Skeletal muscle satellite cell (primary cell): ENCODE measurements at regions not wholly inside any gene's neighbourhood (a gene's known extent, or its start where the extent isn't known, plus 50 kb on each side); places are given as distances from the start of the nearest gene placed in this dataset.
"Not testable (repeated sequence)": the region's sequence is repeated elsewhere in the genome, so short reads cannot be mapped to it uniquely, and the experiment has no call there.

Experiments
- H3K27me3 ChIP-seq: 2 replicates; pipeline ENCODE4 v1.7.0; 2013; ENCODE audit warnings: low read length; ENCODE audit not compliant: control insufficient read depth, insufficient read depth
- H3K36me3 ChIP-seq: 2 replicates; pipeline ENCODE4 v1.7.0; 2013; ENCODE audit warnings: mild to moderate bottlenecking, control low read depth, low read length; ENCODE audit not compliant: insufficient read depth
- H3K4me1 ChIP-seq: 2 replicates; pipeline ENCODE4 v1.7.0; 2013; ENCODE audit warnings: low read length; ENCODE audit not compliant: control insufficient read depth, insufficient read depth
- H3K4me2 ChIP-seq: 2 replicates; pipeline ENCODE4 v1.7.0; 2013; ENCODE audit warnings: mild to moderate bottlenecking, low read length
- H3K4me3 ChIP-seq: 2 replicates; pipeline ENCODE4 v1.7.0; 2013; ENCODE audit warnings: low read length
- H3K9ac ChIP-seq: 2 replicates; pipeline ENCODE4 v1.7.0; 2013; ENCODE audit warnings: mild to moderate bottlenecking, low read depth, low read length, moderate library complexity
- H3K9me3 ChIP-seq: replicated peaks from 2 replicates; pipeline ENCODE4 v1.7.0; 2013; ENCODE audit warnings: mild to moderate bottlenecking, control low read depth, low read length

DNA sequence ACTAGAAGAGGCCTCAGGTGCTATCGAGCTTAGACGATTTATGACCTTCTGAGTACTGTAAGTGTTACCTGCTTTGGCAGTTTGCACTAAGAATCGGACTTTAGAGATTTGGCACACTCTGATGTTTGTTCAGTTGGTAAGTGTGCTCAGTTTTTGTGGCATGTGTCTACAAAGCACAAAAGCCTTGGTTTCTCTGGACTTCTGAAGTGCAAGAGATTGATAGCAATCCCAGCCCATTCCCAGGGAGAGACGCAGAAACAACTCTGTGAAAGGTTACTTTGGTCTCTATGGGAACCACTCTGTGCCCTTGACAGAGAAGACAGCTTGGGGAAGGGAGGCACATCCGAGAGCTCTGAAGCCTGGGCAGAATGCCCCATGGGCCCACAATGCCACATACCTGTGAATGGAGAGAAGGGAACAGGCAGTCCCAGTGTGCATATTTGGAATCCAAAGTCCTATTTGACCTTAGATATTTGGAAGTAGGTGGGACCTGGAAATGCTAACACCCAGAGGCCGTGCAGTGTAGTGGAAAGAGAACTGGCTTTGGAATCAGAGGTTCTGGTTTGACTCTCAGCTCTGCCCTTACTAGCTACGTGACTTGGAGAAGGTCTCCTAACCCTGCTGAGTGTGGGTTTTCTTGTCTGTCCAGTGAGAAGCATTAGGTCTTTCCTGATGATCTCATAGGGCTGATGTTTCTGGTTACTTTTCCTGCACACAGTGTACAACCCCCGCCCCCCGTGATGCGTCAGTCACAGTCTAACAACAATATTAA, 194.3 kb upstream of the VLDLR start:
- Histone ChIP-seq H3K27me3 (peaks cover 3% of the 10 kb centered on the region), H3K9ac (no peak overlapping the region), H3K9me3 (no peaks in the 10 kb centered on the region), H3K36me3 (no peaks in the 10 kb centered on the region), H3K4me3 (no peak overlapping the region), H3K4me1 (no peaks in the 10 kb centered on the region), H3K4me2 (no peak overlapping the region)

- Histone ChIP-seq H3K36me3 (no peaks in the 10 kb centered on the region), H3K9me3 (no peaks in the 10 kb centered on the region), H3K4me2 (no peak overlapping the region), H3K9ac (no peak overlapping the region), H3K4me1 (no peaks in the 10 kb centered on the region), H3K4me3 (no peak overlapping the region), H3K27me3 (no peaks in the 10 kb centered on the region)
These were observed 181.6 kb upstream of the VLDLR start for GRCh38 chr9:2439957-2440356.

DNA sequence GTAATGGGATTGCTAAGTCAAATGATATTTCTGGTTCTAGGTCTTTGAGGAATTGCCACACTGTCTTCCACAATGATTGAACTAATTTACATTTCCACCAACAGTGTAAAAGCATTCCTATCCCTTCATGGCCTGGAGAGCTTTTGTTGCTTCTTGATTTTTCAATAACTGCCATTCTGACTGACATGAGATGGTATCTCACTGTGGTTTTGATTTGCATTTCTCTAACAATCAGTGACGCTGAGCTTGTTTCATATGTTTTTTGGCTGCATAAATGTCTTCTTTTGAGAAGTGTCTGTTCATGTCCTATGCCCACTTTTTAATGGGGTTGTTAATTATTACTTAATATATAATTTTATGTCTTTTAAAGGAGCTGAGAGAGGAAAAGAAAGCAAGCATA, 177.7 kb upstream of the VLDLR start:
- not testable (repeated sequence) for H3K27me3 ChIP-seq, H3K4me1 ChIP-seq, H3K36me3 ChIP-seq, H3K9me3 ChIP-seq, H3K9ac ChIP-seq, H3K4me3 ChIP-seq, H3K4me2 ChIP-seq

- Histone ChIP-seq H3K4me1 (no peaks in the 10 kb centered on the region), H3K4me2 (no peak overlapping the region), H3K27me3 (no peaks in the 10 kb centered on the region), H3K4me3 (no peak overlapping the region), H3K9ac (no peak overlapping the region), H3K36me3 (no peaks in the 10 kb centered on the region), H3K9me3 (no peaks in the 10 kb centered on the region)
These were observed 173.3 kb upstream of the VLDLR start for GRCh38 chr9:2448193-2448738.

GRCh38 chr9:2453106-2453505, 168.5 kb upstream of the VLDLR start:
- Histone ChIP-seq H3K4me3 (no peak overlapping the region), H3K4me1 (no peaks in the 10 kb centered on the region), H3K36me3 (no peaks in the 10 kb centered on the region)

GRCh38 chr9:2453701-2454100, 167.9 kb upstream of the VLDLR start:
- H3K9me3 ChIP-seq = no peaks in the 10 kb centered on the region
- H3K4me3 ChIP-seq = no peak overlapping the region
- H3K36me3 ChIP-seq = no peaks in the 10 kb centered on the region
- no peak overlapping the region for H3K9ac ChIP-seq
- no peaks in the 10 kb centered on the region for H3K4me1 ChIP-seq
- no peaks in the 10 kb centered on the region for H3K27me3 ChIP-seq
- no peak overlapping the region for H3K4me2 ChIP-seq

More at GRCh38 chr9:2453106-2453505, 168.5 kb upstream of the VLDLR start:
- H3K27me3 ChIP-seq = no peaks in the 10 kb centered on the region
- no peaks in the 10 kb centered on the region for H3K9me3 ChIP-seq
- no peak overlapping the region for H3K9ac ChIP-seq
- no peak overlapping the region for H3K4me2 ChIP-seq

GRCh38 chr9:2459756-2460155, 161.8 kb upstream of the VLDLR start:
- Histone ChIP-seq H3K4me3 (no peak overlapping the region), H3K4me1 (no peaks in the 10 kb centered on the region), H3K9me3 (no peaks in the 10 kb centered on the region), H3K36me3 (no peaks in the 10 kb centered on the region), H3K27me3 (no peaks in the 10 kb centered on the region), H3K9ac (no peak overlapping the region), H3K4me2 (no peak overlapping the region)

GRCh38 chr9:2461892-2462291, 159.7 kb upstream of the VLDLR start:
- Histone ChIP-seq H3K9me3 (no peaks in the 10 kb centered on the region), H3K9ac (no peak overlapping the region), H3K27me3 (no peaks in the 10 kb centered on the region), H3K4me2 (no peak overlapping the region), H3K4me3 (no peak overlapping the region), H3K4me1 (no peaks in the 10 kb centered on the region), H3K36me3 (no peaks in the 10 kb centered on the region)

GRCh38 chr9:2464624-2465023, 157.0 kb upstream of the VLDLR start:
- Histone ChIP-seq H3K9me3 (no peaks in the 10 kb centered on the region), H3K4me3 (no peak overlapping the region), H3K4me1 (no peaks in the 10 kb centered on the region), H3K36me3 (no peaks in the 10 kb centered on the region), H3K9ac (no peak overlapping the region), H3K27me3 (no peaks in the 10 kb centered on the region), H3K4me2 (no peak overlapping the region)

- H3K4me1 ChIP-seq = no peaks in the 10 kb centered on the region
- no peaks in the 10 kb centered on the region for H3K9me3 ChIP-seq
- H3K9ac ChIP-seq = no peak overlapping the region
- no peak overlapping the region for H3K4me2 ChIP-seq
- H3K36me3 ChIP-seq = no peaks in the 10 kb centered on the region
- no peaks in the 10 kb centered on the region for H3K27me3 ChIP-seq
- H3K4me3 ChIP-seq = no peak overlapping the region
These were observed 156.1 kb upstream of the VLDLR start for GRCh38 chr9:2465516-2465915.

DNA sequence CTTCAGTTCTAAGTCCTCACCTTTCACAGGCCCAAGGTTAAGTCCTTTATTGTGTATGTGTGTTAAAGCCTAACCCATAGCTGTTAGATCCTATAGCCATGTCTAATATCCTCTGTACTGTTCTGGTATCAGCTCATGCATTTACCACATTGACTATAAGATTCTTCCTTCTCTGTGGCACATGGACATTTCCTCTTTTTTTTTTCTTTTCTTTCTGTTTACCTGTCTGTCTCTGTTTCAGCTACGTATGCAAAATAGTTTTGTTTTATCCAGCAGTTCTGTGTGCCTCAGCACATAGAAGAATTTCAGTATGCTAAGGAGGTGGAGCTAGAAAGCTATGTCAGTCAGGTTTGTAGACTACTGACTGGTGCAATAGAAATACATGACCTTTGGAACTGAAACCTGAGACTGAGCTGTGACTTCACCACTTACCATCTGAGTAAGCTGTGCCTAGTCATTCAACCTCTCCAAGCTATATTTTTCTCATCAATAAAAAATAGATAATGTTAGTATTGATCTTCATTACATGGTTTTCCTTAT, 155.6 kb upstream of the VLDLR start:
- Histone ChIP-seq H3K9me3 (no peaks in the 10 kb centered on the region), H3K4me1 (no peaks in the 10 kb centered on the region), H3K36me3 (no peaks in the 10 kb centered on the region), H3K4me2 (no peak overlapping the region), H3K4me3 (no peak overlapping the region), H3K27me3 (no peaks in the 10 kb centered on the region), H3K9ac (no peak overlapping the region)

DNA sequence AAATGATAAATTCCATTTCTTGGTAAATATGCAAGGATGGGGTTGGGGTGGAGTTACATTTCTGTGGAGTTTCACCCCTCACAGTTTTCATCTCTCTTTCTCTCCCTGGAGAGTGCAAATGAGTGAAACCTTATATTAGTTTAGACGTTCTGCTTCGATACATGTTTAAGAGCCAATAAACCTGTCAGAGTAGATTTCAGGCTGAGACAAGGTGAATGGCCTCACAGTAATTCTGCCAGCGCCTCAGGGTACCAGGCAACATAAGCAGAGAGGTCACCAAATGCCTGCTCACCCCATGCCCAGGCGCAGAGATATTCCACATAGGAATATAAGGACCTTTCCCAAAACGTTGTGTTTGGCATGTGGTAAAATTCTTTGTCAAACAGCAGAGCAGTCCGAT, 154.9 kb upstream of the VLDLR start:
- no peak overlapping the region for H3K9ac ChIP-seq
- H3K4me1 ChIP-seq = no peaks in the 10 kb centered on the region
- H3K4me2 ChIP-seq = no peak overlapping the region
- H3K9me3 ChIP-seq = no peaks in the 10 kb centered on the region
- H3K4me3 ChIP-seq = no peak overlapping the region
- no peaks in the 10 kb centered on the region for H3K36me3 ChIP-seq
- no peaks in the 10 kb centered on the region for H3K27me3 ChIP-seq
